Stimulated activated CD4-positive, alpha-beta T cell treated with anti-CD3 and anti-CD28 coated beads, Interleukin-2, amount 100 ng/mL, for 48 hours (primary cell): ENCODE measurements at regions not wholly inside any gene's neighbourhood (a gene's known extent, or its start where the extent isn't known, plus 50 kb on each side); places are given as distances from the start of the nearest gene placed in this dataset.

Experiments used
- DNase-seq, 2 donors: peaks; one replicate each; pipeline ENCODE4 v3.0.0-alpha.2; 2020

DNA sequence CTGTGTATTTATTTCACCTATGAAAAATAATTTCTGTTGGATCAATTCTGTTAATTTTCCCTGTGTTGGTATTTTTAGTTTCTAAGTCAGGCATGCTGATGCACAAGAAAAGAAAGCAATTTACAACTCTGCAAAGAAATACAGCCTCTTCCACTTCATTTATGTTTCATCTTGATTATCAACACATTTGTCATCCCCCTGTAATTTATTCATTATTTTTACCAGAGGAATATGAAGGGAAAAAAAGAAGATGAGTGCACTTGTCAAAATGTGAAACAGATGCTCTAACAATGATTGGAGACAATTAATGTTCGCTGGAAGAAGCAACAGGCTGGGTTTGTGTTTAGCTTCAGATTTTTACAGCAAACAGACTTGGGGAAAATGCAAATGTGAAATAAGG lies 958.5 kb upstream of the SEL1L start:
- no peak for DNase-seq

DNA sequence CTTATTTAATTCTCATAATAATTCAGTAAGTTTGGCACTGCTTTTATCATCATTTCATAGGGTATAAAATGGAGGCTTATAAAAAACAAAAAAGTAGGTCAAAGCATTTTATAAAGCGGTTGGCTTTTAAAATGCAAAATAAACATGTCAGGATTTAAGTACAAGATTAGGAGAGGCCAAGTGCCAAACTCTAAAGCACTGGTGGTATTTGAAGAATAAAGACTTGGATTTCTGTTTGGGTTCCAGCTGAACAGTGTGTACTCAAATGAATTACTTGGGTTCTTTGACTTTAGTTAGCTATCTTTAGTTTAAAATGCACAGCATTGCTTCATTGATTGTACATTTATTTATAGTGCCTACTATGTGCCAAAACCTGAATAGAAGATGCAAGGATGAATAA lies 966.6 kb upstream of the SEL1L start:
- DNase-seq, result no peak

- DNase-seq, result no peak
Measured at GRCh38 chr14:82501554-82501953, 967.9 kb upstream of the SEL1L start.

DNA sequence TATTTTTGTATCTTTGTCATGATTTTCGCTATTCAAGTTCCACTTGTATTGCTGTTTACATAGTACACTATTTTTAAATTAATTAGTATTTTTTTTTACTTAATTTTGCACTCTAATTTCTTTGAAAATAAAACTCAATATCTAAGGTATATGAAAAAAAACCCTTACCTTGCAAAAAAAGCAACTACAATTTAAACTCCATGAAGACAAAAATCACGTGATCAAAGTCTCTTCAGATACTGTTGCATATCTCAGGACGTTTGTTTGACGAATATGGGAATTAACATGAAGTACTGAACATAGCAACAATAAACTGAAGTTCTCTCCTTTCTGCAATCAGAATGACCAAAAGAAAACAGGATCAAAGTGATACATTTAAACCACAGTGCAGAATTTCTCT lies 968.4 kb upstream of the SEL1L start:
- DNase-seq, result no peak

- no peak for DNase-seq
Measured at GRCh38 chr14:82504894-82505293, 971.2 kb upstream of the SEL1L start.

DNA sequence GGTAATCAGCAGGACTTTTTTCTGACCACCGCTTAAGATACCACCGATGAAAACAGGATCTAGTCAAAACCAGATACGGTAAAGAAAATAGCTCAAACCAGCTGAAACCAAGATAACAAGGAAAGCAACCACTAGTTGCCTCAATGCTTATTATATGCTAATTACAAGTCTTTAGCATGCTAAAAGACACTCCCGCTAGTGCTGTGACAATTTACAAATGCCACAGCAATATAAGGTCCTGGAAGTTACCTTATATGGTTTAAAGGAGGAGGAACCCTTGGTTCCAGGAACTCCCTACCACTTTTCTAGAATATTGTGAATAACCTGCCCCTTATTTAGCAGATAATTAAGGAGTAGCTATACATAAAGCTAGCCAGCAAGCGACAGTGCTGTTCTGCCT lies 976.4 kb upstream of the SEL1L start:
- DNase-seq, result no peak

DNA sequence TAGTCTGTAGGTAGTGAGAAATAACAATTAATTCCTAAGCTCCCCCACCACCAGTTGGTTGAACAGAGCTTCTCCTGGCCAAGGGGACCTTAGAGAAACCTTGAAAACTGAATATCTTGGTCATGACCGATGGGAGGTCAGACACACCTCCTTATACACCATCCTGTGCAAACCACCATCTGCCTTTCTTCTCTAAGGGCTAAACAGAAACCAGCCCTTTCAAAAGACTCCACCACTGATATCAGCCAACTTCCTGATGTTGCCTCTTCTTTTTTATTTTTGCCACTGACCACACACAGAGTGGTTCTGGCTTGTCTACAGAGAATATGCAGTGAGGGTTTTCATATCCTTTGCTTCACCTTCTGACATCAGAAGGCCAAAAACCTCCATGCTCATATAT lies 977.7 kb upstream of the SEL1L start:
- DNase-seq, result no peak

DNA sequence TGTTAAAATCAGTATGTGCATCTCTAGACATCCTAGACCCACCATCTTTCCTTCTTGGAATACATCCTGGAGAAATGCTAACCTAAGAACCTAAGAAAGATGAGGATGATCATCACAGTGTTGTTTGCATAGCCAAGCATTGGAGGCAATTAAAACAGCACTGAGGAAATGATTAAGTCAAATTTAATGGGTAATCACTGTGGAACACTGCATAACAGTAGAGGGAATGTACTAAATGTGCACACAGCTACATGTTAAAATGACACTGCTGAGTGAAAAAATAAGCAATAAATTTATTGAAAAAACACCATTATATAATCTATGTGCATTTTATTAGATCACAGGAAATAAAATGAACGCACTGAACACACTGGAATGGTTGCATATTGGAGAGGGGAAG lies 987.1 kb upstream of the SEL1L start:
- DNase-seq, result no peak

- DNase-seq, result no peak
Measured at GRCh38 chr14:82521191-82521590, 987.5 kb upstream of the SEL1L start.

DNA sequence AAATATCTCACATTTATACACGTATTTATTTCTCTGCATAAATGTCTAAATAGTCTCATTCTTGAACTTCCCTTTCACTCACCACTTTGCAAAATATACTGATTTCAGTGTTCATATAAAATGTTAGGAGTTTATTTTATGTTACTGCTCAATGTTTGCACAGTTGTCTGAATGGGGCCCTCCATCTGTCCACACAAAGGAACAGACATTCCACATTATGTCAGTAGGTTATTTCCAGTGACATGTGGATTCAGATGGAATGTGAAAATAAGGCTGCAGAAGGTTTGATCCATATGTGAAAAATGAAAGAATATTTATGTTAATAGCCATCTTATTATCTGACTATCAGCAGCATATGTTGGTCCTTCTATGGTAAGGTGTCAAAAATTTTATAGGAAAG lies 994.4 kb upstream of the SEL1L start:
- DNase-seq, result no peak

GRCh38 chr14:82533351-82533750 lies 999.7 kb upstream of the SEL1L start:
- no peak for DNase-seq

GRCh38 chr14:82536566-82536965 lies 1002.9 kb upstream of the SEL1L start:
- no peak for DNase-seq

GRCh38 chr14:82537831-82538230 lies 1004.2 kb upstream of the SEL1L start:
- no peak for DNase-seq

DNA sequence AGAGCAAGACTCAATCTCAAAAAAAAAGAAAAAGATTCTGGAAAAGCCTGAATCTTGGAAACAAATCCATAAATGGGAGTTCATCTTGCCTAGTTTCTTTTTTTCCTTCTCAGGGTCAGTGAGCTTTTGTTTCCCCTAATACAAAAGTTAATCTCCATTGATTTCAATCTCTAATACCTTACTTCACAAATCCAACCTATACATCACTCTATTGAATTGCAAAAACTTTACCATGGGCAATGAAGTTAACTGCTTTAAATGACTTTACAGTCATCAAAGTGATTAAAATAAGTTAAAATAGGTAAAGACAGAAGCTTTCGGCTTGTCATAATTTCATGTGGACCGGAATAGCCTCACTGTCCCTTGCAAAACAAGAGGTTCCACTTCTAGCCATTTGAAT lies 1012.7 kb upstream of the SEL1L start:
- no peak for DNase-seq

DNA sequence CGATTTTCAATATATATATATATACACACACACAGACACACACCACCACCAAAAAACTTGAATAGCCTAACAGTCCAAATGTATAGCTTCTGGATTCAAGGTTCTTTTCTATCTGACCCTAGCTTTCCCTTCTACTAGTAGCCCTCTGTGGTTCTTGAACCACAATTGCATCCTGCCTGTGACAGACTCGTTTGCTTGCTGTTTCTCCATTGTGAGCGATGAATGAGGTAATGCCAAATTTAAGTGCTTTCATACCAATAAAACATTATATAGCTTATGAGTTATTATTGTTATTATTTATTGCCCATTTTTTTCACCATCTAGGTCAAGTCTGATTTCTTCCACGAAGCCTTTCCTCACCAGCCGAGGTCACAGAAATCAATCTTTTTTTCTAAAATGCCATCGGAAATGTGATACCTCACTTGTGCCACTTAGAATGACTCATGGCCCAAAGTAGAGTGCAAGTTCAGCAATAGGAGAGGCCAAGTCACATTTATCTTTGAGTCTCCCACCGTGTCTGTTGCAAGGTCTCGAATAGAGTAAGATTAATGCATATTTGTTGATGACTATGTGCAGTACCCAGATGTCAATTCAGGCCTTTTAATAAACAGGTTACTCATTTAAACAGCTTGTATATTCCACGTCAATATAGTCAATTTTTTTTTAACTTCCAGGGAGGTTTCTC lies 1015.8 kb upstream of the SEL1L start:
- DNase-seq, result no peak

DNA sequence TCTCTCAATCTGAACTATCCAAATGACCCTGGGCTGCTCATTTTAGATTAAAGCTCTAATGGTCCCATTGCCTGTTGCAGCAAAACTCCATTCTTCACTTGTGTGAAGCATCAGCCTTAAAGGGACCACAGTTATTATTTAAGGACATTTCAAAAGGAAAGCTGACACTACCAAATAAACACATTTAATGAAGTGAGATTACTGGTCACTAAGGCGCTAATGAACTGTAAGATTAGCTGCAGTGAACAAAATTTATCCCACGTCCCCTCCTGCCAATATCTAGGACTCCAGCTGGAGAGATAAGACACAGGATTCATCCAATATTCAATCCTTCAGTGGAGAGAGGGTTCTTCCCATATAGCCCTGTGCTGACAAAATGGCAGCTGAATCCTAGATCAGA lies 1029.2 kb upstream of the SEL1L start:
- DNase-seq, result no peak

- no peak for DNase-seq
Measured at GRCh38 chr14:82565825-82566224, 1032.2 kb upstream of the SEL1L start.

DNA sequence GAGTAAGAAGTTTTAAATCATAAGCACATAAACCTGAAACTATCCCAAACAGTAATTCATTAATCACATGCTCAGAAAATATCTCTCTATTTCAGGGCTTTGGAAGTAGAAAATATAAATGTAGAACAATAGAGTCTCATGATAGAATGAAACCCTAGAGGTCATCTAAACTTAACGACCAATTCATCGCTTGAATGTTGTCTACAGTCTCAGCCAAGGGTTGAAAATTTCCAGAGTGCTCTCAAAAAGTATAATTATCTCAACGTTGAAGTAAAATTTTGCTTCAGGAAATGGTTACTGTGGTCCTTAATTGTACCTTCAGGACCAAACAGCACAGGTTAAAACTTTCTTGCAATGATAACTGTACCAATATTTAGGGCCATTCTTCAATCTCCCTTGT lies 1053.6 kb upstream of the SEL1L start:
- no peak for DNase-seq

GRCh38 chr14:82595466-82595865 lies 1061.8 kb upstream of the SEL1L start:
- DNase-seq, result no peak

GRCh38 chr14:82602794-82603193 lies 1069.1 kb upstream of the SEL1L start:
- no peak for DNase-seq

DNA sequence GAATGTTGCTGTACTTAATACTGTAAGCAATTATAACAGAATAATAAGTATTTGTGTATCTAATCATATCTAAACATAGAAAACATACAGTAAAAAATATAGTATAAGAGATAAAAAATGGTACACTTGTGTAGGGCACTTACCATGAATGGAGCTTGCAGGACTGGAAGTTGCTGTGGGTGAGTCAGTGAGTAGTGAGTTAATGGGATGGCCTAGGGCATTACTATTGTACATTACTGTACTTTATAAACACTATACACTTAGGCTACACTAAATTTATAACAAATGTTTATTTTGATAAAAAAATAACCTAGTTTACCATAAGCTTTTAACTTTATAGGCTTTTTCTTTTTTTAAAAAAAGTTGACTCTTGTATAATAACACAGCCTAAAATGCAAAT lies 1071.2 kb upstream of the SEL1L start:
- DNase-seq, result no peak

- DNase-seq, result no peak
Measured at GRCh38 chr14:82621881-82622450, 1088.3 kb upstream of the SEL1L start.

DNA sequence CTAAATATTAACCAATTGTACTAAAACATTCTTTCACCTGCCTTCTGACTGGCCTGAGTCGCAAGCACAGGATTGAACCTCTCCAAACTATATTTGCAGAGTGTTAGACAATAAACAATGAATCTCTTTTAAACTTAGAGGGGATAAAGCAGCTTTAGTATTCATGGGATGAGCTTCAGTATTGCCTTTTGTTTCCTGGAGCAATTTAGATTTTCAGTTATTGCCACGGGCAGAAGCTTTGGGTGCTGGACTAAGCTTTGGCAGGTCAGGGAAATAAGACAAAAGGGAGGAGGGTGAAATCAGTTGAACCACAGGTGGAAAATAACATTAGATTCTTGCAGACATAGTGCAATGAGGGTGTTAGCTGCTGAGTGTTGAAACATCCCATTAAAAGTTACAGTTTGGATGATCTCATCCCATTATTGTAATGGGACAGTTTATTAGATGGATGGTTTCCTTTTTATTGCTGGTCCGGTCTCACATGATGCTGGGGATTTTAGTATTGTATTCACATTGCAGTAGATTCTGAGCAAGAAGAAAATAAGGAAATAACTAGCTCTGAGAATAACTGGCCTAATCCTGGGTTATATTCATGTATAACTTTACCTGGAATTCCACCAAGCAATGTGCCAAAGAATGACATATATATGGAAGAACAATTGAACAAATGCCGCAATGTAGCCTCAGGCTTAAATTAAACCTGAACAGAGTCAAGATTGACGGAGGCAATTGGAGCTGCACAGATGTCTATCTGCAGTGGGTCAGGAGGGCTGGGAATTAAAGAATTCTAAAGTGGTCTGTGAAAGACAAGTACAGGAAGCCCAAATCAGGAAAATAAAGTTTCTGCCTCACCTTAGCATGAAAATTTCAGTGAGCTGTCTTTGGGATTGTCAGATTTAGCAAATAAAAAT lies 1092.8 kb upstream of the SEL1L start:
- no peak for DNase-seq

GRCh38 chr14:82635915-82636314 lies 1102.3 kb upstream of the SEL1L start:
- DNase-seq, result no peak
